ENCODE measurements at regions not wholly inside any gene's neighbourhood (a gene's known extent, or its start where the extent isn't known, plus 50 kb on each side); places are given as distances from the start of the nearest gene placed in this dataset.
"Not testable (repeated sequence)": the region's sequence is repeated elsewhere in the genome, so short reads cannot be mapped to it uniquely, and the experiment has no call there.

- no peaks in the 10 kb centered on the region for H3K36me3 ChIP-seq (replicated peaks)
- in situ Hi-C loops (cut with MboI; ENCODE audit: low sequenced_read_pairs), result no loop called here
- no peaks in the 10 kb centered on the region for H3K9me3 ChIP-seq
- H3K4me3 ChIP-seq, result no peak overlapping the region
- no peaks in the 10 kb centered on the region for H3K4me1 ChIP-seq
- no peak for DNase-seq (ENCODE audit: low spot score in 2 of 2)
- H3K27me3 ChIP-seq (ENCODE audit: low read depth), result no peaks in the 10 kb centered on the region
These were observed 142.4 kb upstream of the ANKRD50 start for GRCh38 chr4:124854968-124855367.

- in situ Hi-C loops (cut with MboI; ENCODE audit: low sequenced_read_pairs), result no loop called here
- no peaks in the 10 kb centered on the region for H3K4me1 ChIP-seq
- DNase-seq (ENCODE audit: low spot score in 2 of 2), result no peak
- no peak overlapping the region for H3K4me3 ChIP-seq
- no peaks in the 10 kb centered on the region for H3K27me3 ChIP-seq (ENCODE audit: low read depth)
- H3K9me3 ChIP-seq, result no peaks in the 10 kb centered on the region
- H3K36me3 ChIP-seq (replicated peaks), result no peaks in the 10 kb centered on the region
These were observed 139.2 kb upstream of the ANKRD50 start for GRCh38 chr4:124851741-124852140.

- Histone ChIP-seq H3K36me3 (replicated peaks) (no peaks in the 10 kb centered on the region), H3K27me3 (ENCODE audit: low read depth) (no peaks in the 10 kb centered on the region), H3K9me3 (no peaks in the 10 kb centered on the region; the same call in 1 of the 2 replicates), H3K4me3 (no peak overlapping the region), H3K4me1 (no peaks in the 10 kb centered on the region)
- no peak for DNase-seq (ENCODE audit: low spot score in 2 of 2)
- in situ Hi-C loops (cut with MboI; ENCODE audit: low sequenced_read_pairs), result no loop called here
These were observed 133.8 kb upstream of the ANKRD50 start for GRCh38 chr4:124846306-124846705.

- peaks cover 19% of the 10 kb centered on the region for H3K9me3 ChIP-seq
- no peak overlapping the region for H3K4me3 ChIP-seq
- H3K27me3 ChIP-seq (ENCODE audit: low read depth), result no peaks in the 10 kb centered on the region
- no peak for DNase-seq (ENCODE audit: low spot score in 2 of 2)
- H3K36me3 ChIP-seq (replicated peaks), result no peaks in the 10 kb centered on the region
- in situ Hi-C loops (cut with MboI; ENCODE audit: low sequenced_read_pairs), result no loop called here
- no peaks in the 10 kb centered on the region for H3K4me1 ChIP-seq
These were observed 127.4 kb upstream of the ANKRD50 start for GRCh38 chr4:124839786-124840390.

GRCh38 chr4:124833831-124834505, 121.4 kb upstream of the ANKRD50 start:
- Histone ChIP-seq H3K36me3 (replicated peaks) (no peaks in the 10 kb centered on the region), H3K4me1 (no peaks in the 10 kb centered on the region), H3K9me3 (peaks cover 6% of the 10 kb centered on the region), H3K27me3 (ENCODE audit: low read depth) (no peaks in the 10 kb centered on the region), H3K4me3 (no peak overlapping the region)
- DNase-seq (ENCODE audit: low spot score in 2 of 2), result no peak
- in situ Hi-C loops (cut with MboI; ENCODE audit: low sequenced_read_pairs), result no loop called here

- no peaks in the 10 kb centered on the region for H3K4me1 ChIP-seq
- DNase-seq (ENCODE audit: low spot score in 2 of 2), result no peak
- in situ Hi-C loops (cut with MboI; ENCODE audit: low sequenced_read_pairs), result no loop called here
These were observed 115.8 kb upstream of the ANKRD50 start for GRCh38 chr4:124828382-124828781.

GRCh38 chr4:124817531-124817930, 105.0 kb upstream of the ANKRD50 start:
- Histone ChIP-seq H3K4me1 (no peaks in the 10 kb centered on the region), H3K27me3 (ENCODE audit: low read depth) (no peaks in the 10 kb centered on the region), H3K9me3 (no peaks in the 10 kb centered on the region), H3K4me3 (no peak overlapping the region), H3K36me3 (replicated peaks) (no peaks in the 10 kb centered on the region)
- DNase-seq (ENCODE audit: low spot score in 2 of 2), result no peak
- in situ Hi-C loops (cut with MboI; ENCODE audit: low sequenced_read_pairs), result no loop called here

More at GRCh38 chr4:124828382-124828781, 115.8 kb upstream of the ANKRD50 start:
- no peaks in the 10 kb centered on the region for H3K36me3 ChIP-seq (replicated peaks)
- no peaks in the 10 kb centered on the region for H3K9me3 ChIP-seq
- no peak overlapping the region for H3K4me3 ChIP-seq
- H3K27me3 ChIP-seq (ENCODE audit: low read depth), result no peaks in the 10 kb centered on the region

GRCh38 chr4:124812203-124812602, 99.7 kb upstream of the ANKRD50 start:
- in situ Hi-C loops (cut with MboI; ENCODE audit: low sequenced_read_pairs); H3K4me3 ChIP-seq; H3K9me3 ChIP-seq; DNase-seq (ENCODE audit: low spot score in 2 of 2); H3K4me1 ChIP-seq; H3K36me3 ChIP-seq (replicated peaks); H3K27me3 ChIP-seq (ENCODE audit: low read depth): not testable (repeated sequence)

- in situ Hi-C loops (cut with MboI; ENCODE audit: low sequenced_read_pairs), result no loop called here
- H3K36me3 ChIP-seq (replicated peaks), result no peaks in the 10 kb centered on the region
- peaks cover 15% of the 10 kb centered on the region for H3K9me3 ChIP-seq
- no peak overlapping the region for H3K4me3 ChIP-seq
- H3K4me1 ChIP-seq, result peaks cover 13% of the 10 kb centered on the region
- DNase-seq (ENCODE audit: low spot score in 2 of 2), result no peak
- no peaks in the 10 kb centered on the region for H3K27me3 ChIP-seq (ENCODE audit: low read depth)
These were observed 98.3 kb upstream of the ANKRD50 start for GRCh38 chr4:124810827-124811226.

GRCh38 chr4:124807421-124807820, 94.9 kb upstream of the ANKRD50 start:
- Histone ChIP-seq H3K4me1 (peaks cover 13% of the 10 kb centered on the region), H3K9me3 (peaks cover 15% of the 10 kb centered on the region), H3K36me3 (replicated peaks) (no peaks in the 10 kb centered on the region), H3K27me3 (ENCODE audit: low read depth) (no peaks in the 10 kb centered on the region), H3K4me3 (no peak overlapping the region)
- in situ Hi-C loops (cut with MboI; ENCODE audit: low sequenced_read_pairs), result no loop called here
- peak in 1 of 2 experiments; percentile 99 for DNase-seq (ENCODE audit: low spot score in 2 of 2)

GRCh38 chr4:124806403-124806802, 93.9 kb upstream of the ANKRD50 start:
- in situ Hi-C loops (cut with MboI; ENCODE audit: low sequenced_read_pairs), result no loop called here
- Histone ChIP-seq H3K4me1 (peaks cover 13% of the 10 kb centered on the region), H3K27me3 (ENCODE audit: low read depth) (no peaks in the 10 kb centered on the region), H3K4me3 (no peak overlapping the region), H3K9me3 (peaks cover 11% of the 10 kb centered on the region), H3K36me3 (replicated peaks) (no peaks in the 10 kb centered on the region)
- DNase-seq (ENCODE audit: low spot score in 2 of 2), result peak in 1 of 2 experiments; percentile 15

- Histone ChIP-seq H3K27me3 (ENCODE audit: low read depth) (no peaks in the 10 kb centered on the region), H3K4me3 (no peak overlapping the region), H3K36me3 (replicated peaks) (no peaks in the 10 kb centered on the region), H3K4me1 (peaks cover 13% of the 10 kb centered on the region), H3K9me3 (peaks cover 10% of the 10 kb centered on the region)
- no peak for DNase-seq (ENCODE audit: low spot score in 2 of 2)
- in situ Hi-C loops (cut with MboI; ENCODE audit: low sequenced_read_pairs), result no loop called here
These were observed 92.1 kb upstream of the ANKRD50 start for GRCh38 chr4:124804584-124804983.

GRCh38 chr4:124804041-124804440, 91.5 kb upstream of the ANKRD50 start:
- in situ Hi-C loops (cut with MboI; ENCODE audit: low sequenced_read_pairs), result no loop called here
- no peaks in the 10 kb centered on the region for H3K36me3 ChIP-seq (replicated peaks)
- H3K4me3 ChIP-seq, result no peak overlapping the region
- no peak for DNase-seq (ENCODE audit: low spot score in 2 of 2)
- peaks cover 13% of the 10 kb centered on the region for H3K4me1 ChIP-seq
- no peaks in the 10 kb centered on the region for H3K27me3 ChIP-seq (ENCODE audit: low read depth)
- H3K9me3 ChIP-seq, result peaks cover 10% of the 10 kb centered on the region

GRCh38 chr4:124803641-124804040, 91.1 kb upstream of the ANKRD50 start:
- no peaks in the 10 kb centered on the region for H3K27me3 ChIP-seq (ENCODE audit: low read depth)
- H3K4me1 ChIP-seq, result peaks cover 13% of the 10 kb centered on the region
- peaks cover 10% of the 10 kb centered on the region for H3K9me3 ChIP-seq
- H3K4me3 ChIP-seq, result no peak overlapping the region
- in situ Hi-C loops (cut with MboI; ENCODE audit: low sequenced_read_pairs), result no loop called here
- H3K36me3 ChIP-seq (replicated peaks), result no peaks in the 10 kb centered on the region
- no peak for DNase-seq (ENCODE audit: low spot score in 2 of 2)
